ENCODE measurements at regions not wholly inside any gene's neighbourhood (a gene's known extent, or its start where the extent isn't known, plus 50 kb on each side); places are given as distances from the start of the nearest gene placed in this dataset.

DNA sequence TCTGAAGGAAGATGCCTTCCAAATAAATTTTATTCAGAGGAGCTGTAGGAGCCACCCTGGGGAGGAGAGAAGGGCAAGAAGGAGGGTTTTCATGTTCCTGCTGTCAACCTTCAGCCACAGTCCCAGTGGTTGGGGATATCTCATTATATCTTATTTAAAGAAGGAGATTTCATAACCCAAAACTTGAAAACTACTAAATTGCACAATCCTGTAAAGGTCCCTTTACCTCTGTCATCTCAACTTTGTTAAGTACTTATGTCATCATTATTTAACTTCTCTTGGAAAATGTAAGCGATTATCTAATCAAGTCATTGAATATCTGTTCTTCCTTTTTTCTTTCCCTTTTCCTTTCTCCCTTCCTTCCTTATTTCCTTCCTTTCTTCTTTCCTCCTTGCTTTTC is 794.5 kb upstream of the IGFBP3 start:
- Histone ChIP-seq H3K27me3 (ENCODE audit: insufficient read depth, low read length, poor library complexity, severe bottlenecking) (no peaks in the 10 kb centered on the region), H3K4me1 (ENCODE audit: insufficient read depth, low read length, poor library complexity, severe bottlenecking) (no peaks in the 10 kb centered on the region)

DNA sequence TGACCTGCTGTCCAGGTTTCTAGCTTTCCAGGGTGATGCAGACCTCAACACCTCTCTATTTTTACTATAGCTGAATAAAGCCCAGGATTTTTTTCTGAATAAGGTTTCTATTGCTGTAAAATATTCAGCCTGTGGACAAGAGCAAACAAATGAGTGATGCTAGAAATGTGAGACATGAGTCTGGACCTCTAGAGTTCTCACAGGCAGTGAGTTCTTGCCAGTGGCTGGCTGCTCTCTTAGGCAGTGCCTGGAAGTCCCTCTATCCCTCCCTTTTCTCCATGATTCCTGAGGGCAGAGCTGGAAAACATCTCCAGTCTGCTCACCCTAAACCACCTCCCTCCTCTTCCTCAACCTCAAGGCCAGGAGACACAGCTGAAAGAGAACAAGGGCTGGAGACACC is 793.8 kb upstream of the IGFBP3 start:
- H3K27me3 ChIP-seq (ENCODE audit: insufficient read depth, low read length, poor library complexity, severe bottlenecking) = no peaks in the 10 kb centered on the region
- no peak overlapping the region for H3K4me2 ChIP-seq (ENCODE audit: low read depth, low read length, poor library complexity, severe bottlenecking)
- no peaks in the 10 kb centered on the region for H3F3A ChIP-seq (ENCODE audit: low read depth)
- no peak overlapping the region for H2AFZ ChIP-seq (ENCODE audit: low read length)
- H3K36me3 ChIP-seq (ENCODE audit: insufficient read depth, low read length) = no peaks in the 10 kb centered on the region
- no peaks in the 10 kb centered on the region for H3K9me2 ChIP-seq (replicated peaks; ENCODE audit: low read depth, low read length)
- no peak overlapping the region for H3K4me3 ChIP-seq (ENCODE audit: low read length, poor library complexity, severe bottlenecking)
- no peaks in the 10 kb centered on the region for H3K9me3 ChIP-seq (ENCODE audit: insufficient read depth, low read depth, low read length)
- H4K20me1 ChIP-seq (ENCODE audit: insufficient read depth, low read length, poor library complexity, severe bottlenecking) = no peaks in the 10 kb centered on the region
- no peaks in the 10 kb centered on the region for H3K79me2 ChIP-seq (ENCODE audit: insufficient read depth, low read length)
- no peak for TF ChIP-seq EZH2phosphoT487 (IDR thresholded peaks at IDR 0.05; ENCODE audit: borderline replicate concordance)
- TF ChIP-seq, protein P1, sequence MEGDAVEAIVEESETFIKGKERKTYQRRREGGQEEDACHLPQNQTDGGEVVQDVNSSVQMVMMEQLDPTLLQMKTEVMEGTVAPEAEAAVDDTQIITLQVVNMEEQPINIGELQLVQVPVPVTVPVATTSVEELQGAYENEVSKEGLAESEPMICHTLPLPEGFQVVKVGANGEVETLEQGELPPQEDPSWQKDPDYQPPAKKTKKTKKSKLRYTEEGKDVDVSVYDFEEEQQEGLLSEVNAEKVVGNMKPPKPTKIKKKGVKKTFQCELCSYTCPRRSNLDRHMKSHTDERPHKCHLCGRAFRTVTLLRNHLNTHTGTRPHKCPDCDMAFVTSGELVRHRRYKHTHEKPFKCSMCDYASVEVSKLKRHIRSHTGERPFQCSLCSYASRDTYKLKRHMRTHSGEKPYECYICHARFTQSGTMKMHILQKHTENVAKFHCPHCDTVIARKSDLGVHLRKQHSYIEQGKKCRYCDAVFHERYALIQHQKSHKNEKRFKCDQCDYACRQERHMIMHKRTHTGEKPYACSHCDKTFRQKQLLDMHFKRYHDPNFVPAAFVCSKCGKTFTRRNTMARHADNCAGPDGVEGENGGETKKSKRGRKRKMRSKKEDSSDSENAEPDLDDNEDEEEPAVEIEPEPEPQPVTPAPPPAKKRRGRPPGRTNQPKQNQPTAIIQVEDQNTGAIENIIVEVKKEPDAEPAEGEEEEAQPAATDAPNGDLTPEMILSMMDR (conservative IDR thresholded peaks at IDR 0.05; ENCODE audit: low read length) = no peak
- H3K9ac ChIP-seq (ENCODE audit: low read depth, low read length, poor library complexity, severe bottlenecking) = no peak overlapping the region
- no peaks in the 10 kb centered on the region for H3K4me1 ChIP-seq (ENCODE audit: insufficient read depth, low read length, poor library complexity, severe bottlenecking)

More for the DNA sequence above, 794.5 kb upstream of the IGFBP3 start:
- no peaks in the 10 kb centered on the region for H3K36me3 ChIP-seq (ENCODE audit: insufficient read depth, low read length)
- no peak overlapping the region for H2AFZ ChIP-seq (ENCODE audit: low read length)
- H3K9ac ChIP-seq (ENCODE audit: low read depth, low read length, poor library complexity, severe bottlenecking) = no peak overlapping the region
- H3F3A ChIP-seq (ENCODE audit: low read depth) = no peaks in the 10 kb centered on the region
- no peaks in the 10 kb centered on the region for H3K9me3 ChIP-seq (ENCODE audit: insufficient read depth, low read depth, low read length)
- no peaks in the 10 kb centered on the region for H4K20me1 ChIP-seq (ENCODE audit: insufficient read depth, low read length, poor library complexity, severe bottlenecking)
- no peak for TF ChIP-seq EZH2phosphoT487 (IDR thresholded peaks at IDR 0.05; ENCODE audit: borderline replicate concordance)
- TF ChIP-seq, protein P1 (conservative IDR thresholded peaks at IDR 0.05; ENCODE audit: low read length) = no peak
- no peaks in the 10 kb centered on the region for H3K9me2 ChIP-seq (replicated peaks; ENCODE audit: low read depth, low read length)
- H3K4me2 ChIP-seq (ENCODE audit: low read depth, low read length, poor library complexity, severe bottlenecking) = no peak overlapping the region
- no peaks in the 10 kb centered on the region for H3K79me2 ChIP-seq (ENCODE audit: insufficient read depth, low read length)
- H3K4me3 ChIP-seq (ENCODE audit: low read length, poor library complexity, severe bottlenecking) = no peak overlapping the region

DNA sequence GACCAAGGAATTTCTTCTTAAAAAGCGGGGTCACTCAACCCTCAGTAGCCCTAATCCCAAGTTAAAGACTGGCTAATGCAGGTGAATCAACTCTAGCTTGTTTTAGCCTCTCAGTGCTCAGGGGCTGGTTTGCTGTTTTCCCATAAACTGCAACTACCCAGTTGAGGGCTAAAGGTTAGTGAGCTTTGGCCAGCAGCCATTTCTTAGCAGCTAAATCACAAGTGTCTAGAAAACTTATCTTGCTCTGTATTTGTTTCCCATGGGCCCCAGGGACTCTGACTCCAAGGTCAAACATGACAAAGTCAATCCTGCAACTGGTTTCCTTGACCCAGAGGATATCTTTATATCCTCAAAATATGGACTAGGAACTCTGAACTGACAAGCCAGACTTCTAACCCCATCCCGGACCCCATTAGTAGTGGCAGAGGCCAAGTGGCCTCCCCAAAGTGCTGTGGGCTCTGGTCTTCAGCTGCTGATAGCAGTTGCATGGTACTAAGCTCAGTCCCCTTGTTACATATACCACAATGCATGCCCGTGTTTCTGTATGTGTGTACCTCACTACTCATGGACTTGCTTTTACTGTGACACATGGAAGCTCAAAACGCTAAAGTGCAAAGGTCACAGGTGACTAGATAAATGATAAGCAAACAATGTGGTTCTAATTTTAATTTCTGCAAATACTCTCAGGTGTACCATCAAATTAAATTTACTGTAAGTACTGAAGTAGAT is 793.0 kb upstream of the IGFBP3 start:
- H2AFZ ChIP-seq (ENCODE audit: low read length) = no peak overlapping the region
- H3K27me3 ChIP-seq (ENCODE audit: insufficient read depth, low read length, poor library complexity, severe bottlenecking) = no peaks in the 10 kb centered on the region
- H3K4me2 ChIP-seq (ENCODE audit: low read depth, low read length, poor library complexity, severe bottlenecking) = no peak overlapping the region
- H3K36me3 ChIP-seq (ENCODE audit: insufficient read depth, low read length) = no peaks in the 10 kb centered on the region
- no peak overlapping the region for H3K9ac ChIP-seq (ENCODE audit: low read depth, low read length, poor library complexity, severe bottlenecking)
- H3K79me2 ChIP-seq (ENCODE audit: insufficient read depth, low read length) = no peaks in the 10 kb centered on the region
- TF ChIP-seq, protein P1 (conservative IDR thresholded peaks at IDR 0.05; ENCODE audit: low read length) = no peak
- TF ChIP-seq EZH2phosphoT487 (IDR thresholded peaks at IDR 0.05; ENCODE audit: borderline replicate concordance) = no peak
- H3K4me3 ChIP-seq (ENCODE audit: low read length, poor library complexity, severe bottlenecking) = no peak overlapping the region
- H3F3A ChIP-seq (ENCODE audit: low read depth) = no peaks in the 10 kb centered on the region
- H3K9me3 ChIP-seq (ENCODE audit: insufficient read depth, low read depth, low read length) = no peaks in the 10 kb centered on the region
- H3K9me2 ChIP-seq (replicated peaks; ENCODE audit: low read depth, low read length) = no peaks in the 10 kb centered on the region
- no peaks in the 10 kb centered on the region for H3K4me1 ChIP-seq (ENCODE audit: insufficient read depth, low read length, poor library complexity, severe bottlenecking)
- no peaks in the 10 kb centered on the region for H4K20me1 ChIP-seq (ENCODE audit: insufficient read depth, low read length, poor library complexity, severe bottlenecking)
